COLO668 (cell line): ENCODE measurements at regions not wholly inside any gene's neighbourhood (a gene's known extent, or its start where the extent isn't known, plus 50 kb on each side); places are given as distances from the start of the nearest gene placed in this dataset.

ENCODE experiments used
- DNase-seq: peaks from one replicate; lab custom pipeline; 2025; ENCODE audit not compliant: unreplicated experiment; lab: John Stamatoyannopoulos, UW

DNA sequence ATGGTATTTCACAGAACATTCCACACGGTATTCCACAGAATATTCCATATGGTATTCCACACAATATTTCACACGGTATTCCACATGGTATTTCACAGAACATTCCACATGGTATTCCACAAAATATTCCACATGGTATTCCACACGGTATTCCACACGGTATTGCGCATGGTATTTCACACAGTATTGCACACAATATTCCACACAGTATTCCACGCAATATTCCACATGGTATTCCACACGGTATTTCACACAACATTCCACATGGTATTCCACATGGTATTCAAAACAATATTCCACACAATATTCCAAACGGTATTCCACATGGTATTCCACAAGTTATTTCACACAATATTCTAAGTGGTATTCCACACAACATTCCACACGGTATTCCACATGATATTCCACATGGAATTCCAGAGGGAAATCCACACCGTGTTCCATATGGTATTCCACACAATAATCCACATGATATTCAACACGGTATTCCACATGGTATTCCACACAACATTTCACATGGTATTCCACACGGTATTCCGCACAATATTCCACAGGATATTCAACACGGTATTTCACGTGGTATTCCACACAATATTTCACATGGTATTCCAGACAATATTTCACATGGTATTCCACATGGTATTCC lies 136.7 kb upstream of the CHST15 start:
- DNase-seq, result no peak

GRCh38 chr10:124229201-124229988 lies 136.0 kb upstream of the CHST15 start:
- no peak for DNase-seq

- no peak for DNase-seq
These were observed 135.1 kb upstream of the CHST15 start for GRCh38 chr10:124228471-124228870.

GRCh38 chr10:124227988-124228387 lies 134.6 kb upstream of the CHST15 start:
- no peak for DNase-seq

- DNase-seq, result no peak
These were observed 133.9 kb upstream of the CHST15 start for GRCh38 chr10:124227055-124227975.

GRCh38 chr10:124226271-124227054 lies 133.1 kb upstream of the CHST15 start:
- DNase-seq, result no peak

DNA sequence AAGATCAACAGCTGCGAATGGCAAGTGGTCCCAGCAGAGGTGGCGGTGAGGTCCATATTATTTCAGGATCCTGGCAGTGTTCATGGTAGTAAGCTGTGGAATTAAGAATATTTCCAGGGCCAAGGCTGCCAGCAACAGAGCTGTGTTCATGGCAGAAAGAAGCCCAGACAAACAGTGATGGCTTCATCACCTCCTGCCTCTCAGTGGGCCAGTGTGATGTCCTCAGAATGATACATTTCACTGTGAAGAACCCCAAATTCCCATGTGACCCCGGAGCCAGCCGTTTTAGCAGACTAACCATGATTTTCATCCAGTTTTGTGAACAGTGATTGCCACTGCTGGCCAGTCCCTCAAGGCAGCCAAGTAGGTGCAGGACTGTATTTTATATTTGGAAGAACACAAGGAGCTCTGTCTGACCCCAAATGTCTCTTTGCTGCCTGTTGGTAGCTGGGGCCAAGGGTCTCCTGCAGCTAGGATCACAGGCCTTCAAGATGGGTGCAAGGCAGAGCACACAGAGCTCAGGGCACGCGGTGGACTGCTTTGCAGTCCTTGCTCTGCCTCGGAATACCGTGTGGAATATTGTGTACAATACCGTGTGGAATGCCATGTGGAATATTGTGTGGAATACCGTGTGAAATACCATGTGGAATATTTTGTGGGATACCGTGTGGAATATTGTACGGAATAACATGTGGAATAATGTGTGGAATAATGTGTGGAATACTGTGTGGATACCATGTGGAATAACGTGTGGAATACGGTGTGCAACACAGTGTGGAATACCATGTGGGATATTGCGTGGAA lies 132.3 kb upstream of the CHST15 start:
- no peak for DNase-seq

DNA sequence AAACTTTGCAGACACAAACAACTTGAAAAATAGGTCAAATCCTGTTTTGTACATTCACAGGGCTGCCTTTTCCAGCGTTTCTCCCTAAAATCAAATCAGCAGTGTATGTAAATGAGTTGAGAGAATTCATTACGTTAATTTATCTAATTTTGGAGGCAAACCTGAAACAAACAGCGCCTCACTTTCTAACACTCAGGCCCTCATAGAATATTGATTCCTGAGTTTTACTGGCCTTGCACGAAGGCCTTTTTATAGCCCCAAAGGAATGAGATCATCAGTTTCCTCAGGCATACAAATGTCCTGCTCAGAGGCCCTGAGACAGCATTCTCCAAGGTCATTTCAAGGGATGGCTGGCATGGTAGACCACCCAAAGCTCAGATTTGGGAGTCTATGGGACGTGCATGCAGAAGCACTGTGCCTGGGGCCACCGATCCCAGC lies 131.7 kb upstream of the CHST15 start:
- no peak for DNase-seq

DNA sequence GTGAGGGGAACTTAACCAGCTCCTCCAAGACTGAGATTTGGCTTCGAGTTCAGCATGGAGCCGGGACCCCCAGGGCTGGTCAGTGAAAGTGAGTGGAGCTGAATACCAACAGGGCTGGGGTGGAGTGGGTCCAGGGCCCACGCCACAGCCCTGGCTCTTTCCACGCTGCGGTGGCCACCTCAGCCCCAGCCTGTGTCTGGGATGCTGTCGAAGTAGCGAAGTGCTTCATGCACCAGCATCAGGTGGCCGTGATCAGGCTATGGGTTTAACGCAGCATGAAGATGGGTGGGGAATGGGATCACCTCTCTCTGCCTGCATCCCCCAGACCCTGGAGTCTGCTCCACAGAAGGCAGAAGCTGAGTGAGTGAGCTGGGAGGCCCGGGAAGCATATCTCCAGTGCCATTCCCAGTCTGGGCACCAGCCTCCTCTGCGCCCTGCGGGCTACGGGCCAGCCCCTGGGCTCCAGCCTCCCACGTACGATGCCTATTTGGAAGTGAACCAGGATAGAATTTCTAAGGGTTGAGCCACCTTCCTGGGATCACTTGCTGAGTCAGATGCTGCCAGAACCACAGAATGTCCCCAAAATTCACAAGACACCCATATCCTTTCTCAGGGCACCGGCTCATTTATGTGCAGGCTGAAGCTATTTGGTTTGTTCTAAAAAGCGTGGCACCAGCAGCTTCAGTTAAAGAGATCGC lies 131.1 kb upstream of the CHST15 start:
- no peak for DNase-seq

DNA sequence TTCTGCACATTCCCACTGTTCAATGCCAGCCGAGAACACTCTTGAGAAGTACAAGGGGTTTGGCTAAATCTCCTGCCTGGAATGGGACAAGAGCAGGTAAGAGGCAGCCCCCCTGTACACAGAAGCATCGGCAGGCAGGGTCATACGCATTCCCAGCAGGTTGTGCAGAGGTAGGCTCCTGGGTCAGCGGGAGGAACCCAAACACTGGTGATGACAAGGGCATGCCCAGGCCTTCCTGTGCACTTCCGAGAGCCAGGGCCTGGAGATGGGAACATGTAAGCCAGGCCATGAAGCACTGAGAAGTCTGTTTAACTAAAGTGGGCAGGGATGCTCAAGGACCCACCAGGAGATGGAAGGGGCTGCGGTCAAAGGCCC lies 130.3 kb upstream of the CHST15 start:
- no peak for DNase-seq

GRCh38 chr10:124222988-124223710 lies 129.8 kb upstream of the CHST15 start:
- DNase-seq, result no peak

DNA sequence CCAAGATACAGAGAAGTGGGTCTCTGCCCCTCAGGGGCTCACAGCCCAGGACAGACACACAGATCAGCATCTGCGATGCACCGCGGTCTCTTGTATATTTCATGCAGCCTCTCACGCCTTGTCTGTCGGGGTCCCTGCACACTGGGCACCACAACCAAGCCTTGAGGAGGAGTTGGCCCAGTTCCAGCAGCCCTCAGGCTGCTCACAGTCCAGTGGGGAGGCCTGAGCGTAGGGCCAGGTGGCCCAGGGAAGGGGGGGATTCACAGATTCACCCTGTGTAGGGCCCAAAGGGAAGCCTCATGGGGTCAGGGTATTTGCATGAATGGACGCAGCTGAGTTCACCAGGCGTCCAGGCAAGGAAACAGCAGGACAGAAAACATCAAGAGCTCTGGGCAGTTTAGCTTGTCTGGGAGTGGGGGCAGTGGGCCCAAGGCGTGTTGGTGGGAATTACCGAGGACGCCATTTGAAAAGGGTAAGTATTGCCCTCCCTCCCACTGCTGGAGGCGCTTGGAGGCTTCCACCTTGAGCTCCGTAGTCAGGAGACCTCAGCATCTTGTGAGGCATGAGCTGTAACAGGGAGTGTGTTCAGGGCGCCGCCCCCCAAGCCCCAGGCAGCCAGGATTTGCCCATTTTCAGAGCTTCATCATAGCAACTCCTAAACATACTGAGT lies 129.1 kb upstream of the CHST15 start:
- DNase-seq, result no peak

DNA sequence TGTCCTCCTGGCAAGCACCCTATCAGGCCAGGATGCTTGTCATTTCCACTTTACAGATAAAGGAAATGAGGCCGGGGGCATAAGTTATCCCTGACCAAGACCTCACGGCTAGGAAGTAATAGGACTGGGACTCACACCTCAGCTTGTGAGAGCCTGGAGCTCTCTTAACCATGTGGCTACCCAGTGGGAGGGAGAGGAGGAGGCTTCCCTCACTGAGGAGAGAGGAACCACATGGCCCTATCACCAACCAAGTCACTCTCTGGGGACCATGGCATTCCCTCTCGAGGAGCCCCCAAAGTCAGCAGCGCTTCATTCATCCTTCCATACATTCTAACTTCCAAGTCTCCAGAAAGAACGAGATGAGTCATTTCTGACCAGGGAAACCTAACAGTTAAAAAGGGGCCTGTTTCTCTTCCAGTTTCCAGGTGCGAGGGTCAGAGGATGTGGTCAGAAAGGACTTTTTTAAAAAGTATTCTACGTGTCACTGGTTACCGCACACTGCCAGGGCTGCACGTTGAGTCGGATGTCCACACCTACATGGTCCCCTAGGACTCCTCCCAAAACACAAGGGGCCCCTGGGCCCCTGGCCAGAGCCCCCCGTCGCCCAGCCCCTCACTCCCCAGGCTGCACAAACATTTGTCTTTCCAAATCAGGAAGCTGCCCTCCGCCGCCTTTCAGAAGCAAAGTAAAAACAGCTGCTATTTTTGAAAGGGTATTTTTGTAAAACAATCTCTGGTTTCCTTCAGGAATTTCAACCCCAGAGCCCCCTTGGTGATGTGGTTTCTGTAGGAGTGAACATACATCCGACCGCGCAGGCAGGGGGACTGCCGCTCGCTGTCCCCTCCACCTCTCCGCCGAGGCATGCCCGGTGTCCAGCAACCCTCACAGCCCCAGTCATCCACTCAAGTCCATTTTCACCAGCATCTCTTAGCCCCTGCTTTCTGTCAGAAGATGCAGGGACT lies 128.2 kb upstream of the CHST15 start:
- DNase-seq, result no peak

DNA sequence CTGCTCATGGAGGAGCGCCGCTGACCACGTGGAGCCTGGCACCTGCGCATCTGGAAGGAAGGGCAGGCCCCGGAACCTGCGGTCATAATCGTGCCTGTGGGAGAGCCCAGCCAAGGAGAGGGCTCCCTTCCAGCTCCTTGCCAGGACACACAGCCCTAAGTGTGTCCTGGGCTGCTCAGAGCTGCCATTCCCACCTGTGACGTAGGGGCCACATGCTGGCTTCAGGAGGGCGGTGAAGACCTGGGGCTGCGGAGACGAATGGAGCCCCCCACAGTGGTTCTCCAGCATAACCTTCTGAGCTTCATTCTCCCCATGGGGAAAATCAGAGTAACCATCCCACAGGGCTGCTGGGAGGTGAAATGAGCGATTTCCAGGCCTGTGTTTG lies 127.6 kb upstream of the CHST15 start:
- DNase-seq, result no peak

GRCh38 chr10:124220547-124220946 lies 127.1 kb upstream of the CHST15 start:
- DNase-seq, result no peak

GRCh38 chr10:124219655-124220054 lies 126.3 kb upstream of the CHST15 start:
- no peak for DNase-seq

DNA sequence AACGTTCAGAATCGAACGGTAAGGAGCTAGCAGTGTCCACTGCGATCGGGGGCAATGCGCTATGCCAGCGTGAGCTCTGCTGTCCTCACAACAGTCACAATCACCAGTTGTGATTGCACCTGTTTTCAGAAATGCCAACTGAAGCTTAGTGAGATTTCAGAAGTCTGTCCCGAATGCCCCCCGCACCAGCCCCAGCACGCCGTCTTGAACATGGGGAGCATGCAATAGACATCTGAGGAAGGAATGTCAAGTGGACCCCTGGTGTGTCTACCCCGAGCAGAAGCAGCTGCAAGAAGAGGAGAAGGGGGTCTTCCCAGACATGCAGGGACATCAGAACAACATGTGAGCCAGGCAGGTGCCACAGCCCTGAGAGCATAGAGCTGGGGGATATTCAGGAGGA lies 125.7 kb upstream of the CHST15 start:
- DNase-seq, result no peak
